ENCODE measurements at regions not wholly inside any gene's neighbourhood (a gene's known extent, or its start where the extent isn't known, plus 50 kb on each side); places are given as distances from the start of the nearest gene placed in this dataset.
"Not testable (repeated sequence)": the region's sequence is repeated elsewhere in the genome, so short reads cannot be mapped to it uniquely, and the experiment has no call there.

DNA sequence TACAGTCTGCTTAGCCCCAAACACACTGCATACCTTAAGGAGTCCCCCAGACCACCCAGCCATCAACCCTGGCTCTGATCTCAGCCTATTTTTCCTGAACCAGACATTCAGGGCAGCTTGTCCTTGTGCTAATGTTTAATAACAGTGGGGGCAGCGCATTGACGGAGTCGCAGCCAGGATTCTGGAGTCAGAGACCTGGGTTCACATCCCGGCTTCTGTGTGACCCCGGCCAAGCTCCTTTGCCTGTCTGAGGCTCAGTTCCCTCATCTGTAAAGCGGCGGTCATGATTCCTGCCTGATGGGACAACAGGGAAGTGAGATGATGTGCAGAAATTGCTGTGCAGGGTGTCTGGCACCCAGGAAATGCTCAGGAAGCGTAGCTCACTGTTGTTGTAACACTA is 63.1 kb downstream of the MATN1 start:
- no peak for DNase-seq

DNA sequence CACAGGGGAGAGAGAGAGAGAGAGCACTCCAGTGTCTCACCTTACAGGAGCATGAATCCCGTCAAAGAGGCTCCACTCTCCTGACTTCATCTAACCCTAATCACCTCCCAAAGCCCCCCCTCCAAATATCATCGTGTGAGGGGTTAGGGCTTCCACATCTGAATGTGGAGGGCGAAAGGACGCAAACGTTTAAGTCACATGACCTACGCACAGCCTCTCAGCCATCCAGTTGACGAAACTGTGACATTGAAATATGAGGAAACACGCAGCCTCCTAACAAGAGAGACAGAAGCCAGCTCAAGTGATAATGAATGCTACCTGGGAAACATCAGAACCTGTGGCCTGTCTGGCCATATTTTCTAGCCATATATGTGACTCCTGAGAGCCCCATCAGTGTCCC is 63.7 kb downstream of the MATN1 start:
- no peak for DNase-seq

DNA sequence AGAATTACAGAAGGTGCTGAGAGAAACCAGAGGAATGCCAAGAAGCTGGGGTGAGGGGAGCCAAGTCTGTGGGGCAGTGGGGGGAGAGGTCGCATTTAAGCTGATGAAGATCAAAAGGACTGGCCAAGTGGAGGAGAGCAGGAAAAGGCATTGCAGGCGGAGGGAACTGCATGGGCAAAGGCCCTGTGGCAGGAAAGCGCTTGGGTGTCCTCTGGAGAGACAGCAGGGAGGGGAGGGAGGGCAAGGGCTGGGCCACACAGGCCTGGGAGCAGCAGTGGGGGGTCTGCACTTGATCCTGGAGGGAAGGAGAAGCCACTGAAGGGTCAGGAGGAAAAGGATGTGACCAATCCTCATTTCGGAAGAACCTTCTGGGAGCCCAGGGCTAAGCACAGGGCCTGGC is 65.0 kb downstream of the MATN1 start:
- not testable (repeated sequence) for DNase-seq

DNA sequence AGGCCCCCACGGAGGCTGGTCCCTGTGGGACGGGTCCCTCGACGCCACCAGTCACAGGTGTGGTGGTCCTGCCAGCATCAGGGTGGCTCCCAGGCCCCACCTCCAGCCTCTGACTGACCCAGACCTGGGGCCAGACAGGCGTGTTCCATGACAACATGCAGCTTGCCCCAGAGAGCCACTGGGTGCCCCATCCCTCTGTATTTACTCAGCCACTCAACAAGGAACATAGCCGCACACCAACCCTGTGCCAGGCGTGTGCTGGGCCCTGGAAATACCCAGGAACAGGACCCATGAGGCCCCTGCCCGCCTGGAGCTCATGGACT is 65.4 kb downstream of the MATN1 start:
- DNase-seq, result no peak

DNA sequence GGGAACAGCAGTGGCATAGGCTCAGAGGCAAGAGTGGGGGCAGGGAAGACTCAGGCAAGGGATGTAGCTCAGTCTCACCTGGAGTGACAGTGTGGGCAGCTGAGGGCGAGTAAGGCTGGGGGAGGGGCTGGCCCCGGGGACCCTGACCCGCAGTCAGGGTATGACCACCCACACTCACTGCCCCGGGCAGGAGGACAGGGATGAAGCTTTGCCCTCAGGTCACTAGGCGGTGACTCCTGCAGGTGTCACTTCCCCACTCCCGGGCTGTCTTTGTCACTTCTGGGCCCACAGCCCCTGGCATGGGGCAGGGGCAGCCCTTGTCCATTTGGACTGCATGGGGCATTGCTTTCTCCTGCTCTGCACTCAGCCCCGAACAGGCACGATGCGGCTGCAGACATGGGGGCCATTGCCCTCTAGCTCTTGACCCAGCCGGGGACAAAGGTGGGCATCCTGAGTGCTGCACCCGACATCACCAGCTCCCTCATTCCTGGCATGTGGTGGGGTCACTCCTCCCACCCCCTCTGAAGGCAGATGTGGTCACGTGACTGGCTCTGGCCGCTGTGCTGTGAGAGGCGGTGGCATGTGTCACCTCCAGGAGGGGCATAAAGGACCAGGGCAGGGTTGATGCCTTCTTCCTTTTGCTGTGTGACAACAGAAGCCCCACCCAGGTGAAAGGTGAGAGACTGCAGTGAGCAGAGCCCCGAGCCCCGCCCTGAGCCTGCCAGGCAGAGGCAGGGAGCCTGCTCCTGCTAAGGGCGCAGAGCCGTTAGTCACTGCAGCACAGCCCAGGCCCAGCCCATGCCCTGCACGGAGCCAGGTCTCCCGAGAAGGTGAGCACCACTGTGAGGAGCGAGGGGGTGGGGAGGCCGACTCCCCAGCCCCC is 66.0 kb downstream of the MATN1 start:
- no peak for DNase-seq

DNA sequence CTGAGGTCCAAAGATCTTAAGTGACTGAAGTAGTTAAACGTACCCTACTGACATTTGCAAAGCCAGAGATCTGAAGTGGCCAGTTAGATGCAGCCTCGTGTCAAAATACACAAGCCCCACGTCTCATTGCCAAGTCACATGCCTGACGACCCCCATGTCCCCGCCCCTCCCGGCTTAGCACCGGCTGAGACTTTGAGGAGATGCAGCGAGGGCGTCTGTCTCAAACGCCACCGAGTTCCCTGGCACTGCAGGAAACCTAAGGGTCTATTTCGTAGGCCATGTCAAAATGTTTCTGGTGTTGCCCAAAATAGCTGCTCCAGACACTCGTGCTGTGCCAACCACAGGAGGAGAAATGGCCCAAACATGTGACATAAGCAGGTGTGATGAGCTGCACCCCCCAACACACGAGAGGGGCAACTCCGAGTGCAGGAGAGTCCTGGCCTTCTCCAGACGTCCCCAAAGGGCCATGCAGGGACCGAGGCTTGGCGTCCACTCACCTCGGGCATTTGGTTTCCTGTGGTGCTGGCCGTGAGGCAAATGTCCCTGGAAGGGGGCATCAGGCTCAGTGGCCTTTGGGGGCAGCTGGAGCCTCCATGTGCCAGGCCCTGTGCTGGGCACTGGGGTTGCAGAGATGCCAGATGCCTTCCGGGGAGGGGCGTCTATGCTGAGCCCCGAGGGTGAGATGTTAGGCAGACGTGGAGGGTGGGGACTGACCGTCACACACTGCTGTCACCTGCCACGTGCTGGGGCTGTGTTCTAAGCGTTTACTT is 67.0 kb downstream of the MATN1 start:
- DNase-seq, result no peak

DNA sequence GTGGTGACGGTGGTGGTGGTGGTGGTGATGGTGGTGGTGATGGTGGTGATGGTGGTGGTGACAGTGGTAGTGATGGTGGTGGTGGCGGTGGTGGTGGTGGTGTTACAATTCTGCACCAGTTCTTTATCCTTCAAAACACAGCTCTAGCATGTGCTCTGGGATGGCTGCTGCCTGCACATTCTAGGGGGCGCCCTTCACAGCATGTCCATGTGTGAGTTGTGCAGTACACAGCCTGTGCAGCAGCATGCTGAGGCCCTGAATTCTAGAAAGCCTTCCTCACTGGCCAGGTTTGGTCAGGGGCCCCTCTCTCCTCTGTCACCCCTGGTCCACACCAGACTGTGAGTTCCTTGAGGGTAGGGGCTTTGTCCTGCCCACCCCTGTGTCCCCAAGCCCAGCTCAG is 67.7 kb downstream of the MATN1 start:
- no peak for DNase-seq

DNA sequence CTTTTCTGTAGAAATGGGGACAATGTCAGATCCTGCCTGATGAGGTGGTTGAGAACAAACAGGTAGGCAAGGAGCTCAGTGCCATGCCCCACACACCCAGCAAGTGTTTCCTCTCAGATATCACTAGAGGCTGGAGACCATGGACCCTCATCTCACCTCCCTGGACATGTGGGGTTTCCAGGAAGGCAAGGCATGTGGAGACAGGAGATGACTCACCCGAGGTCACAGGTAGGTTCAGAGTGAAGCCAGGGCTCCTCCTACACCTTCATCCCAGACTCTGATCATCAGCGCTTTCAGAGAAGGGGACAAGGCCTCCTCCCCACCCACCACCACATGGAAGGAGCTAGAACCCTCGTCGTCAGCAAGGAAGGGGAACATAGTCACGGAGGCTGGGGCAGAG is 69.2 kb downstream of the MATN1 start:
- no peak for DNase-seq

DNA sequence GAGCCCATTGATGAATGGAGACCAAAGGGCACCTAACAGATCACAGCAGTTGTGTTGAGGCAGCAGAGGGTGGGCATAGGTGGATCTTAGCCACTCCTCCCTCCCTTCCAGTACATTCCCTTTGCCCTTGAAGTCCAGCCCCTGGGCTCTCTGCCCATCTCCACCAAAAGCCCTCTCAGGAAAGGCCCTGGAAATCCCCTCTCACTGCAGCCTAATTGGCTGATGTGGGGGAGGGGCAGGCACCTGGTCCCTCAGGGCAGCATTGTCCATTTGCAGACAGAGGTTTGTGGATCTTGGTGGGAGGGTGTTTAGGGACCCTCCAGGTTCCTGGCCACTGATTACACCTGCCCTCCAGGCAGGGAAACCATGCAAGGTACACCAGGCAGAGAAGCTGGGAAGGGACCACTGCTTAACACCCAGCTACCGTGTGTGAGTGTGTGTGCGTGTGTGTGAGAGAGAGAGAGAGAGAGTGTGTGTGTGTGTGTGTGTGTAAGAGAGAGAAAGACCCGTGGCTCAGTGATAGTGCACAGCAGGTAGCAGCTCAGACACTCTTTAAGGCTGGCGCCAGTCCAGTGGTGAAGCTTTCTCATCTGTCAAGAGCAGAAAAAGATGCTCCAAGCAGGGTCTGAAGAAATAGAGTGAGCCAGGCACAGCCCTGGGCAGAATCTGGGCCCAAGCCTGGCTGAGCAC is 71.1 kb downstream of the MATN1 start:
- no peak for DNase-seq

DNA sequence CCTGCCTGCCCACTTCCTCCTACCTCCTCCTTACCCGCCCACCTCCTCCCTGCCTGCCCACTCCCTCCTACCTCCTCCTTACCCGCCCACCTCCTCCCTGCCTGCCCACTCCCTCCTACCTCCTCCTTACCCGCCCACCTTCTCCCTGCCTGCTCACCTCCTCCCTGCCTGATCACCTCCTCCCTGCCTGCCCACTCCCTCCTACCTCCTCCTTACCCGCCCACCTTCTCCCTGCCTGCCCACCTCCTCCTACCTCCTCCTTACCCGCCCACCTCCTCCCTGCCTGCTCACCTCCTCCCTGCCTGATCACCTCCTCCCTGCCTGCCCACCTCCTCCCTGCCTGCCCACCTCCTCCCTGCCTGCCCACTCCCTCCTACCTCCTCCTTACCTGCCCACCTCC is 72.0 kb downstream of the MATN1 start:
- not testable (repeated sequence) for DNase-seq

DNA sequence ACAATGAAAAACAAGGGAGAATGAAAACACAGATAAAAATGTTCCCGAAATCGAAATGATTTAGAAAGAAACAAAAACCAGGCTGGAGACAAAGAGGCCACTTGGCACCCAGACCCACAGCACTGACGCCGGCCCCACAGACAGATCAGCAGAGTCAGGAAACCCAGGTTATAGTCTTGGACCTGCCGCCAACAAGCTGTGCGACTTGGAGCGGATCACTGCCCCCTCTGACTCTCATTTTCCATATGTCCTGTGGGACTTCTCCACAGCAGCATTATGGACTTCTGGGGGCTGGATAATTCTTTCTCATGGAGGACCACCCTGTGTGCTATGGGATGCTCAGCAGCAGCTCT is 72.4 kb downstream of the MATN1 start:
- DNase-seq, result no peak

DNA sequence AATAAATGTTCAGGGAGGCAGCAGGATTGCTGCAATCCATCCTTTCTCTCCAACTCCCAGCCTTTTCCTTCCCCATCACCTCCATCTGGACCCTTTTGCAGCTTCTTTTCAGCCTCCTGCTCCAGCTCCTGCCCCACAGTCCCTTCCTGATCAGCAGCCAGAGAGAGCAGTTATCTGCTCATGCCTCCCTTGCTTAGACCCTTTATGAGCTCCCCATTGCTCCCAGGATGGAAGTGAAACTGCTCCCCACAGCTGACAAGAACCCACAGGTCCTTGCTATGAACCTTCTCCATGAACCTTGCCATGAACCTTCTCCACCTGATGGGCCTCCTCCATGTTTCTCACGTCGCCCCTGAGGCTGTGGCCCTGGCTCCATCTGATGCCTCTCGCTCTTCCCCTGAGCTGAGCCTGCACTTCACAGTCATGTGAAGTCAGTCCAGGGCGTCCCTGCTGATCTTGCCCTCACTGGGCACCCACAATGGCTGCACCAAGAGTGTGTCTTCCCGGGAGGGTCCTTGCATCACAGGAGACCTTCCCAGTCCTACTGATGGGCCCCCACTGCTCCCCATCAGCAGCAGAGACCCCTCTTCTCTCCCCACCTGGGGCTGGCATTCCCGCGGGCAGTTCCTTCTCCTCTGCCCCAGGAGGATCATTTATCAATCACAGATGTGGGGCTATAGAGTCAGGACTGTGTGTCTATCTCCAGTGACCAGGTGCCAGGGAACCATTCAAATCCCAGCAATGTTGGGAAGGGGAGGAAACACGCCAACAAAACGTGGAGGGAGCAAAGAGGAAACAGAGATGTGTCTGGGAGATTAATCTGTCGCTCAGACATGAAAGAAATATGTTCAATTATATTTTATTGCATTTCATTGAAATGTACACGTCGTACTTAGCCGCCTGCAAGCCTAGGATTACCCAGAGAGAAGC is 73.1 kb downstream of the MATN1 start:
- DNase-seq, result no peak

DNA sequence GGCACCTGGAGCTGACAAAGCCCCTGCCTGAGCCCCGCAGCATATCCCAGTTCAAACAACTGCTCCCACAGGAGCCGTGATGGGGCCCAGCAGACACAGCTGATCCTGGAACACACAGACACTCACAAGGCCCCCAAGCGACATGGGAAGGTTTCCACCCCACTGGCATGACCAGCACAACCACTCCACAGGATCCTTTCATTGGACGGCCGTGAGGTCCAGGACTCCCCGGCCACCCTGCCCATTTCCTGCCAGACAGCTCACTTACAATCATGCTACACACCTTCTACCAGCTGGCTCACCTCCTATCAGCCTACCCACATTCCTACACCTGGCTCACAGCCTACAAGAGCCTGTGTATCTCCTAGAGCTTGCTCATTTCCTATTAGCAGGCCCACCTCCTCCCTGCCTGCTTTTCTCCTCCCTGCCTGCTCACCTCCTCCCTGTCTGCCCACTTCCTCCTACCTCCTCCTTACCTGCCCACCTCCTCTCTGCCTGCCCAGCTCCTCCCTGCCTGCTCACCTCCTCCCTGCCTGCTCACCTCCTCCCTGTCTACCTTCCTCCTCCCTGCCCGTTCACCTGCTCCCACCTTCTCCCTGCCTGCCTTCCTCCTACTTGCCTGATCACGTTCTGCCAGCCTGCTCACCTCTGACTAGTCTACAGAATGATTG is 73.9 kb downstream of the MATN1 start:
- DNase-seq, result no peak

DNA sequence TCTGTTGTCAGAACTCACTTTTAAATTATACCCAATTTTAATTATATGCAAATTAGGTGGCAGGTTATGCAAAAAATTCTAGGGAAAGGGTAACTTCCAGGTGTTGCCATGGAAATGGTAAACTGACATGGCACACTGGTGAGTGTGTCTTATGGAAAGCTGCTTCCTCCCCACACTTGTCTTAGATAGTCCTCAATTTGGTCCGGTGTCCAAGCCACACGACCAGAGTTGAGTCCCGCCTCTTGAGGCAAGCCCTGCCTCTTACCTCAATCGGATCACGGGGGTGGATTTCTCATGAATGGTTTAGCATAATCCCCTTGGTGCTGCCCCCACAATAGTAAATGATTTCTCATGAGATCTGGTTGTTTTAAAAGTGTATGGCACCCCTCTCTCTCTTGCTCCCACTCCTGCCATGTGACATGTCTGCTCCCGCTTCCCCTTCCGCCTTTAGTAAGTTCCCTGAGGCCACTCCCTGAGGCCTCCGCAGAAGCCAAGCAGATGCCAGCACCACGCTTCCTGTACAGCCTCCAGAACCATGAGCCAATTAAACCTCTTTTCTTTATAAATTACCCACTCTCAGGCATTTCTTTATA is 74.9 kb downstream of the MATN1 start:
- no peak for DNase-seq

DNA sequence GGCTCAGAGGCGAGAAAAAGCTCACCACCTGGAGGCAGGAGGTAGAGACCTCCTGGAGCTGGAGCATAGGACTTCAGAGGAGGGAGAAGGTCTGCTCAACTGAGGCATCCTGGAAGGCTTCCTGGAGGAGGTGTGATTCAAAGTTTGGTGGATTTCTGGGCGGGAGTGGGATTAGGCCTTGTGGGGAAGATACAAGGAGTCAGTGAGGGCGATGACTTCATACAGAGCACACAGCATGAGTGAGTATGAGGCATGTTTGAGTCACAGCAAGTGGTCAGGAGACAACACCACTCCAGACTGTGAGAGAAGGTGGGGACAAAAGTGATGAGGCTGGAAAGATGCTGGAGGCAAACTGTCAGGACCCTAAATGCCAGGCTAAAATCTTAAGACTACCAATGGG is 77.6 kb downstream of the MATN1 start:
- peak; percentile 55 for DNase-seq

DNA sequence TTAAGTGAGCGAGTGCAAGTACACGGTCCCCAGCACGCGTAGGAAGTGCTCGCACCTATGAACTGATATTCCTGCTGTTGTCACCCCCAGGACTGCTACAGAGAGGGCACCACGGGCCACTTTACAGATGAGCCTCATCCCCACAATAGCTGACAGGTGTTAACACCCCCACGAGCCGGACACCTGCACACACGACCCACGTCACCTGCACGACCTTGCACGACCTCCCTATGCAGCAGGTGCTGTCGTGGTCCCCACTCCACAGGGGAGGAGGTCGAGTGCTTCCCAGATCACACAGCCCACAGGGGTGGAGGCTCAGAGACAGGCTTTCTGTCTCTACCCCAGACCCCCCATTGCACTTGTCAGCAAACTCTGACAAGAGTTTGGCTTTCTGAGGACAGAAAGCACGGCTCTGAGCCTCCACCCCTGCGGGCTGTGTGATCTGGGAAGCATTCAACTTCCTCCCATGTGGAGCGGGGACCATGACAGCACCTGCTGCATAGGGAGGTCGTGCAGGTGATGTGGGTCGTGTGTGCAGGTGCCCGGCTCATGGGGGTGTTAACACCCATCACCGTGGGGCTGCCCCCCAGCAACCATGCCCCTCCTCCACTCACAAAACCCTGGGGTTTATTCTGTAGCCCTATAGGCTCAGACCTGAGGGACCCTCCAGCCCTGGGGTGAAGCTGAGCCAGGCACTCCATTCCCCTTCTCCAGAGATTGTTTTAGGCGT is 80.8 kb downstream of the MATN1 start:
- no peak for DNase-seq

DNA sequence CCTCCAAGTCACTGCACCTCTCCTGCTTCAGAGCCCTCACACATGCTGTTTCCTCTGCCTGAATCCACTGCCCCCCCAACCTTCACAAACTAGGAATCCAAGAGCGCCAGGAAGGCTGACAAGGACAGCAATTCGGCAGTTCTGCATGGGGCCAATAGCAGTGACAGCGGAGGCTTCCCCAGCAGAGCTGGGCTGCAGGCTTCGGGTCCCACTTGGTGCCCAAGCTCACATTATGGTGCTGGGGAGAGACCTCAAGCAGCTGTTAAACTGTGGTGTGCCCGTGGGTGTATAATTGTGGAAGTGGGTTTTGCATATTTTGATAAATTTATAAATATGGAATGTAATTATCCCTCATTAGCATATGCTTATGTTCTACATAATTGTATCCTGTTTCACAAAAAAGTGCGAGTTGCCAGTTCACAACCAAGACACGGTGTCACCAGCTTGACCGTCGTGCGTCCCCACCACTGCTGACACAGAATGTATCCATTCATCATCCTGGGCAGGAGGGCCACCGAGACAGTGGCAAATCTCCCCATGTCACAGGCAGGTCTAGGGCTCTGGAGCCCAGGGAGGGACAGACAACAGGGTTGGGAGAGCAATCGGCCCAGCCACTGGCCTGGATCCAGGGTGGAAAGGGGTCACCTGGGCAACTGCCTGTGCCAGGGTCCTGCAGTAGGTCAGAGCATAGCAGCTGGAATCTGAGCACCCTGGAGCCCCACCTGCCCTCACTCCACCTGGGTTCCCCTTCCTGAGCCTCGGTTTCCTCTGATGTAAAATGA is 81.6 kb downstream of the MATN1 start:
- no peak for DNase-seq

DNA sequence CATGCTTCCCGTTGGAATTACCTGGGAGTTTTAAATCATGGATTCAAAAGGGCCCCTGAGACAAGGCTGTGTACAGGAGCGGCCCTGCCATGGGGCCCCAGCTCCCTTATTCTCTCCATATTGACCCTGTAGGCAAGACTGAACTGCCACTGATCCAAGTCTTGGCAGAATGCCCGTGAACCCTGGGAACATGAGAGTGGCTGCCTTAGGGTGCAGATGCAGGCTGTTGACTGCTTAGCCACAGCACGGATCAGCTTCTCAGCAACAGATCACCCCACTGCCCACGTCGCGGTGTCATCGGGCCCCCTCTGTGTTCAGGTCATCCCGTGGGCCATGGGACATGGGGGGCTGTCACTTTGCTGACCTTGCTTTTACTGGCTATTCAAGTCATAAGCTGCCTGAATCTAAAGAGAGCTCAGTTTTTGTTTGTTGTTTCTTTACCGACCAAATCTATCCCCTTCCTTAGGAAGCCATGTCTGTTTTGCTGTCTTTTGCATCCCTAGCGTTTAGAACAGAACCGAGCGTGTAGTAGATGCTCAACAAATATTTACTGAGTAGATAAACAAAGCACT is 83.4 kb downstream of the MATN1 start:
- no peak for DNase-seq

DNA sequence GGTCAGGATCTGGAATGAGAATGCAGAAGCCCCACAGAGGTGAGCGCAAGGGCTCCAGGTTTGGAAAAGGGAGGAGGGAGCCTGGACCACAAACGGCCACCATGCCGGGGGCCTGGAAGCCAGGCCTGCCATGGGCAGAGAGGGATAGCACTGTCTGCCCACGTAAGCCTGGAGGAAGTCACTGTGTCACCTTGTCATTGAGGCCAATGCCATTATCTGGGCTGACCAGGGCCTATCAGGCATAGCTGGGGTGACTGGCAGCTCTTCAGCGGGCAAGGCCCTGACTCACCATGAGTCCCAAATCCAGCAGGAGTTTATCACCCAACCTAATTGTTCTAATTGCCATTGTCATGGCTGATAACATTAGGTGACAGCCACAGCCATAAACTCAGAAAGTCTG is 84.6 kb downstream of the MATN1 start:
- no peak for DNase-seq

DNA sequence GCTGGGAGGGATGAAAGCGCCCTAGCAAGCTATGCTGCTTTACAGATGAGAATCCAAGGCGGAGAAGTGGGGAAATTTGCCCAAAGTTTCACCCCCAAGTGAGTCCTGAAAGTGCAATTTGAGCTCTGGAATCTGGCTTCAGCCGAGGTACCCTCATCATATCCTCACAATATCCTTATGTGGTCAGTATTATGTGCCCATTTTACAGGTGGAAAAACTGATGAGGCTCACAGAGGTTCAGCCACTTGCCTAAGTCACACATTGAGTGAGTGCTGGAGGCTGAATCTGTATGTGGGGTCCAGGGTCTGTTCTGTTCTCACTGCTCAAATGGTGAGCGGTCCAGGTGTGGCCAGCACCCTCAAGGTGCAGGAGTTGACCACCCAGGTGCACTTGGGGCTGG is 85.3 kb downstream of the MATN1 start:
- DNase-seq, result no peak

Measured in fibroblast of skin of right quadriceps (primary cell).